ENCODE measurements at regions not wholly inside any gene's neighbourhood (a gene's known extent, or its start where the extent isn't known, plus 50 kb on each side); places are given as distances from the start of the nearest gene placed in this dataset.

DNA sequence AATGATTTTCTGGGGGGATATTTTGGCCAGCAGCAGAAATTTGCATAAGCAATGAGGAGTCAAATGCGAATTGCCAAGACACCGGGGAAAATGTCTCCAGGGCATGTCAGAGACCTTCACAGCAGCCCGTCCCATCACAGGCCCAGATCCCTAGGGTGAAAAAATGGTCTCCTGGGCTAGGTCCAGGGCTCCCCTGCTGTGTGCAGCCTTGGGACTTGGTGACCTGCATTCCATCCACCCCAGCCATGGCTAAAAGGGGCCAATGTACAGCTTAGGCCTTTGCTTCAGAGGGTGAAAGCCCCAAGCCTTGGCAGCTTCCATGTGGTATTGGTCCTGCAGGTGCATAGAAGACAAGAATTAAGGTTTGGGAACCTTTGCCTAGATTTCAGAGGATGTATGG is 534.5 kb upstream of the MEF2C start:
- DNase-seq (ENCODE audit: extremely low read depth, insufficient read length), result no peak
- Histone ChIP-seq H3K4me3 (replicated peaks; ENCODE audit: low read depth, low read length) (no peak overlapping the region), H3K36me3 (ENCODE audit: control insufficient read depth, insufficient read depth, low read length) (no peaks in the 10 kb centered on the region), H3K27me3 (replicated peaks; ENCODE audit: control insufficient read depth, insufficient read depth, low read length) (no peaks in the 10 kb centered on the region)
- TF ChIP-seq, protein P1, sequence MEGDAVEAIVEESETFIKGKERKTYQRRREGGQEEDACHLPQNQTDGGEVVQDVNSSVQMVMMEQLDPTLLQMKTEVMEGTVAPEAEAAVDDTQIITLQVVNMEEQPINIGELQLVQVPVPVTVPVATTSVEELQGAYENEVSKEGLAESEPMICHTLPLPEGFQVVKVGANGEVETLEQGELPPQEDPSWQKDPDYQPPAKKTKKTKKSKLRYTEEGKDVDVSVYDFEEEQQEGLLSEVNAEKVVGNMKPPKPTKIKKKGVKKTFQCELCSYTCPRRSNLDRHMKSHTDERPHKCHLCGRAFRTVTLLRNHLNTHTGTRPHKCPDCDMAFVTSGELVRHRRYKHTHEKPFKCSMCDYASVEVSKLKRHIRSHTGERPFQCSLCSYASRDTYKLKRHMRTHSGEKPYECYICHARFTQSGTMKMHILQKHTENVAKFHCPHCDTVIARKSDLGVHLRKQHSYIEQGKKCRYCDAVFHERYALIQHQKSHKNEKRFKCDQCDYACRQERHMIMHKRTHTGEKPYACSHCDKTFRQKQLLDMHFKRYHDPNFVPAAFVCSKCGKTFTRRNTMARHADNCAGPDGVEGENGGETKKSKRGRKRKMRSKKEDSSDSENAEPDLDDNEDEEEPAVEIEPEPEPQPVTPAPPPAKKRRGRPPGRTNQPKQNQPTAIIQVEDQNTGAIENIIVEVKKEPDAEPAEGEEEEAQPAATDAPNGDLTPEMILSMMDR (IDR thresholded peaks at IDR 0.05; ENCODE audit: insufficient read depth, low read length, poor library complexity, severe bottlenecking), result no peak

DNA sequence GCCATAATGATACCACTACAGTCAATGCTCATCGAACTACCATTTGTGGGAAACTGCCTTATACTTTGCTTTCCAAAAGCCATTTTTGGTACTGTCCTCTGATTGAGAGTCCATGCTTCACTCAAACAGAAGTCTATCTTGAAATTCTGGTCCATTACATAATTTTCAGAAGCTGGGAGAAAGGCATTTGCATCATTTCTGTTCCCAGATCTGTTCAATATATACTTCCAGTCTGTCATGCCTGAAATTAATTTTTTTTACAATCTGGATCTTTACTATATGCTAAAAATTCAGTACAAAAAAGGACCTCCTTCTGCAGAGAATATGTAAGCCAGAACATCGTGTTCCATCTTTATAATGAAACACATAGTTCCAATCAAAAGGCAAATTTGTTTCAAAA is 528.9 kb upstream of the MEF2C start:
- TF ChIP-seq, protein P1 (IDR thresholded peaks at IDR 0.05; ENCODE audit: insufficient read depth, low read length, poor library complexity, severe bottlenecking), result no peak
- Histone ChIP-seq H3K36me3 (ENCODE audit: control insufficient read depth, insufficient read depth, low read length) (no peaks in the 10 kb centered on the region), H3K4me3 (replicated peaks; ENCODE audit: low read depth, low read length) (no peak overlapping the region), H3K27me3 (replicated peaks; ENCODE audit: control insufficient read depth, insufficient read depth, low read length) (no peaks in the 10 kb centered on the region)
- DNase-seq (ENCODE audit: extremely low read depth, insufficient read length), result no peak

DNA sequence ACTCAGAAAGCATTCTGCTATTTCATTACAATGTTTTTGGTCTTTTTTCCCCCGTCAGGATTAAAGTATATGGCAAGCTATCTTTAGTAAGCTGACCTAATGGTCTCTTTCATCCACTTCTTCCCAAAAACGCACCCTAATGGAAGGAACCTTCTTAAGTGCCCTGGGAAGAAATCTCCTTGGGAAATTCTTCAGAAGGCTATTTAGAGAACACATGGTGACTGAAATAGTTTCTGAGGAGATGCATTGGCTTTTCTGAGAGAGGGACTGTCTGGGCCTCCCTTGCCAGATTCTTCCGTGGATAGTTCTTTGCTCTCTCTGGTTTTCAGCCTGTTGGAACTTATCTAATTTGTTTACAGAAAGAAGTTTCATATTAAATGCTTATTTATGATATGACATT is 524.1 kb upstream of the MEF2C start:
- H3K27me3 ChIP-seq (replicated peaks; ENCODE audit: control insufficient read depth, insufficient read depth, low read length), result no peaks in the 10 kb centered on the region
- DNase-seq (ENCODE audit: extremely low read depth, insufficient read length), result no peak

DNA sequence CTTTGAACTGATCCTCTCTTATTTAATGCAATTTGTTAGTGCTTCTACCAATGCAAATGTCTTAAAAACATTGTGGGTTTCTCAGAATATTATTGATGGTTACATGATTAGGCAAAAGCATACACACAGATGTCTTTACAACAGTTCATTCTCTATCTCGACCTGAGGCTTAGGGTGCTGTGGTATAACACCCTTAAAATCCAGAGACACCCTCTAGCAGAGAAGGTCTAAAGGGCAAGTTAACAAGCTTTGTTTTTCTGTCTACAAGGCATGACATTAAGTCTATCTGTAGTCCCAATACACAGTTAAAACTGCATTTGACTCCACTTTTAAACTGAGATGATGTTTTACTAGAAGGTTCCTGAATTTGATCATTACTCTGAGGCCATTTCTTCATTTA is 518.7 kb upstream of the MEF2C start:
- no peaks in the 10 kb centered on the region for H3K27me3 ChIP-seq (replicated peaks; ENCODE audit: control insufficient read depth, insufficient read depth, low read length)
- no peaks in the 10 kb centered on the region for H3K36me3 ChIP-seq (ENCODE audit: control insufficient read depth, insufficient read depth, low read length)
- DNase-seq (ENCODE audit: extremely low read depth, insufficient read length), result no peak
- TF ChIP-seq, protein P1 (IDR thresholded peaks at IDR 0.05; ENCODE audit: insufficient read depth, low read length, poor library complexity, severe bottlenecking), result no peak
- no peak overlapping the region for H3K4me3 ChIP-seq (replicated peaks; ENCODE audit: low read depth, low read length)

More for the DNA sequence above, 524.1 kb upstream of the MEF2C start:
- TF ChIP-seq, protein P1 (IDR thresholded peaks at IDR 0.05; ENCODE audit: insufficient read depth, low read length, poor library complexity, severe bottlenecking), result no peak
- Histone ChIP-seq H3K4me3 (replicated peaks; ENCODE audit: low read depth, low read length) (no peak overlapping the region), H3K36me3 (ENCODE audit: control insufficient read depth, insufficient read depth, low read length) (no peaks in the 10 kb centered on the region)

DNA sequence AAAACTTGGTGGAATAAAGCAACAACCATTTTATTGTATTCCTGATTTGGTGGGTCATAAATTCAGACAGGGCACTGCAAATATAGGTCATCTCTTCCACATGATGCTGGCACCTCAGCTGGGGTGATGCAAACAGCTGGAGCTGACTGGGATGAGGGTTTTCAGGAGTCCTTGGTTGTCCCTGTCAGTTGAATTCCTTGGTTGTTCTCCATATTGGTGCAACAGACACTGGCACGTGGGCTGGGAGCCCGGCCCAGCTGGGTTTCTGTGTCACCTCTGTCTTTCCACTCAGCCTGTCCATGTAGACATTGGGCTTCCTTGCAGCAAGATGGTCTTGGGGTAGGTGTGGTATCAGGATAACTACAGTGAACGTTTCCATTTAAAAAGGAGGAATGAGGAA is 518.0 kb upstream of the MEF2C start:
- Histone ChIP-seq H3K4me3 (replicated peaks; ENCODE audit: low read depth, low read length) (no peak overlapping the region), H3K36me3 (ENCODE audit: control insufficient read depth, insufficient read depth, low read length) (no peaks in the 10 kb centered on the region), H3K27me3 (replicated peaks; ENCODE audit: control insufficient read depth, insufficient read depth, low read length) (no peaks in the 10 kb centered on the region)
- TF ChIP-seq, protein P1 (IDR thresholded peaks at IDR 0.05; ENCODE audit: insufficient read depth, low read length, poor library complexity, severe bottlenecking), result no peak
- DNase-seq (ENCODE audit: extremely low read depth, insufficient read length), result no peak

DNA sequence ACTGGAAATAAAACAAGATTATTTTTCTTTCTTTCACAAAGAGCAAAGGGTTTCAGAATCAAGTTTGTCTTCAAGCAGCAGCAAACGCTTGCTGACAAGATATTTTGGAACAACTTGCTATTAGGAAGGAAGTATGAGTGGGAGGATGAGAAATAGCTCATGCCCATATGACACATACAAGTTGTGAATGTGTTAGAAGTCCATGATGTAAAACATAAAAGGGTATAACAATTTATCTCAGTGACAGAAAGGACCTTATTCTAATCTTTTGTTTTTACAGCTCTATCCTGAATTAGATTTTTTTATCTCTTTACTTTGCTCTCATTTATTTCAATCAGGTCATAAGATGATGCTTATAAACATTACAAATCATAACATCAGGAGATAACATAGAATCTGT is 516.6 kb upstream of the MEF2C start:
- H3K4me3 ChIP-seq (replicated peaks; ENCODE audit: low read depth, low read length), result no peak overlapping the region
- TF ChIP-seq, protein P1 (IDR thresholded peaks at IDR 0.05; ENCODE audit: insufficient read depth, low read length, poor library complexity, severe bottlenecking), result no peak
- H3K36me3 ChIP-seq (ENCODE audit: control insufficient read depth, insufficient read depth, low read length), result no peaks in the 10 kb centered on the region
- peak; percentile 8 for DNase-seq (ENCODE audit: extremely low read depth, insufficient read length)
- H3K27me3 ChIP-seq (replicated peaks; ENCODE audit: control insufficient read depth, insufficient read depth, low read length), result no peaks in the 10 kb centered on the region
